ENCODE measurements at regions not wholly inside any gene's neighbourhood (a gene's known extent, or its start where the extent isn't known, plus 50 kb on each side); places are given as distances from the start of the nearest gene placed in this dataset.

GRCh38 chr14:49485290-49485689 lies 100.9 kb downstream of the RPS29 start:
- TF ChIP-seq EZH2 (IDR thresholded peaks at IDR 0.05) (no peak), CTCF (IDR thresholded peaks at IDR 0.05) (no peak), EZH2phosphoT487 (IDR thresholded peaks at IDR 0.05) (no peak)

All from neural progenitor cell (in vitro differentiated cells).